GM19351 (cell line): ENCODE measurements at regions not wholly inside any gene's neighbourhood (a gene's known extent, or its start where the extent isn't known, plus 50 kb on each side); places are given as distances from the start of the nearest gene placed in this dataset.
"Not testable (repeated sequence)": the region's sequence is repeated elsewhere in the genome, so short reads cannot be mapped to it uniquely, and the experiment has no call there.

ENCODE experiments used
- ATAC-seq: cut with Tn5 transposase; IDR thresholded peaks from one replicate; pipeline ENCODE4 v1.9.1; 2021; ENCODE audit warnings: mild to moderate bottlenecking, moderate library complexity; ENCODE audit not compliant: unreplicated experiment

DNA sequence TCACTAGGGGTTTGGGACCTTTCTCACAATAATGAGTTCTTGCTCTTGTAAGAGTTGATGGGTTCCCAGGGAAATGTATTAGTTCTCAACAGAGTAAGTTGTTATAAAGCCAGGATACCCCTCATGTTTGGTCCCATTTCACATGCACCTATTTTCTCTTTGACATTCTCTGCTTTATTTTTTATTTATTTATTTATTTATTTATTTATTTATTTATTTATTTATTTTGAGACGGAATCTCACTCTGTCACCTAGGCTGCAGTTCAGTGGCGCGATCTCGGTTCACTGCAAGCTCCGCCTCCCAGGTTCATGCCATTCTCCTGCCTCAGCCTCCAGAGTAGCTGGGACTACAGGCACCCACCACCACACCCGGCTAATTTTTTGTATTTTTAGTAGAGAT, 52.2 kb downstream of the ACTRT1 start:
- not testable (repeated sequence) for ATAC-seq

DNA sequence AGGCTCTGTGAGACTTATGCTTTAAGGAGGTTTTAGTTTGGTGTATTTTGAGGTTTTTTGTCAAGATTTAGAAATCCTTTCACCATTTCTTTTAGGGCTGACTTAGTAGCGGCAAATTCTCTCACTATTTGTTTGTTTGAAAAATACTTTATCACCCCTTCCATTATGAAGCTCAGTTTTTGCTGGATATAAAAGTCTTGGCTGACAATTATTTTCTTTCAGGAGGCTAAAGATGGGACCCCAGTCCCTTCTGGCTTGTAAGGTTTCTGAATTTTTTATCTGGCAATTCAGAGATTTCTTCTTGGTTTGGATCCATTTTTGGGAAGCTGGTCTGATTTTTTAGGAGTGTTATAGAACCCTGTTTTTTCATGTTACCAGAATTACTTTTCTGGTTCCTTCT, 88.5 kb downstream of the ACTRT1 start:
- ATAC-seq: no peak

DNA sequence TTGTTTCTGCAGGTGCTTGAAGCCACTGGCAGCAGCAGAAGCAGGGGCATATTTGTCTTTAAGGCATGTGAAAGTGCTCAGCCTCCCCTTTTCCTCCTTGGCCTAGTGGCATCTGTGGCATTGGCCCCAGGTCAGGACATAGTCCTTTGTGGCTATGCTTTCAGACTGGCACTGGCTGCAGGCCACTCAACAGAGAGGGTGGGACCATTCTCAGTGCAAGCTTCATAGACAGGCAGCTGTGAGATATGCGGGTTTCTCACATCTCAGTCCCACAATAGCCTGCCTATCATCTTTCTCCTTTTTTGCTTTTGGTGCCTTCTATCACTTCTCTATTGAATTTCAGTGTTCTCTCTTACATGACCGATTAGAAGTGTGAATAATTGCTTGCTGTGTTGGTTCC, 104.8 kb downstream of the ACTRT1 start:
- no peak for ATAC-seq

DNA sequence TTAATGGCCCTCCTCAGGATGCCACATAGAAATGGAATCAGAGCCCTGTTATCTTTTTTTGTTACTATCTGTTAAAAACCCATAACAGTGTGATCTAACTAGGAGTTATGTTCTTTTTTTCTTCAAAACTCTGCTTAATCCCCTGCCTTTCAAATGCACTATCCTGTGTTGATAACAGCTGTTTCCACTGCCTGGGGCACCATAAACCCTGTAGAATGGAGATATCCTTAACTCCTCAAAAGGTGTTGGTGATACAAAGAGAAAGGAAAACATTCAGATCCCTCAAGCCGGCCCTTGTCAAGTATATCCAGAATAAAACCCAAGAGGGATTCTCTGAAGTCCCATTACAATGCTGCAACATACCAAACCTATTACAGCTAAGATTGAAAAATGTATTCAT, 108.6 kb downstream of the ACTRT1 start:
- ATAC-seq: no peak

DNA sequence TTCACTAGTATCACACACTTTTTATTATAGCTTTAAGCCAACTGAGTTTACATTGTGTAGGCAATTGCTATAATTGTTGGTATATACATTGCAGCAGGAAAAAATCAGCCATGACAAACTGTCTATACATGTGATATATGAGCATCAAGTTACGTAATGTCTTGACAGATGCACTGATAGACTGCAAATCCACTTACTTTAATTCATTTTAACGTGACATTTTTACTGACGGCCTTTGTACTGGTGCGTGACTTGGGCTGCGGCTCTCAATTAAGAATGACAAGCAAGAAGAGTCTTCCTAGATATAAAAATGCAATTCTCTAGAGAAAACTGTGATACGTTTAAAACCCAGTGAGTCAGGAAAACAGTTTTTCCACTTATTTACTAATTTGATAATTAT, 143.8 kb downstream of the ACTRT1 start:
- no peak for ATAC-seq

DNA sequence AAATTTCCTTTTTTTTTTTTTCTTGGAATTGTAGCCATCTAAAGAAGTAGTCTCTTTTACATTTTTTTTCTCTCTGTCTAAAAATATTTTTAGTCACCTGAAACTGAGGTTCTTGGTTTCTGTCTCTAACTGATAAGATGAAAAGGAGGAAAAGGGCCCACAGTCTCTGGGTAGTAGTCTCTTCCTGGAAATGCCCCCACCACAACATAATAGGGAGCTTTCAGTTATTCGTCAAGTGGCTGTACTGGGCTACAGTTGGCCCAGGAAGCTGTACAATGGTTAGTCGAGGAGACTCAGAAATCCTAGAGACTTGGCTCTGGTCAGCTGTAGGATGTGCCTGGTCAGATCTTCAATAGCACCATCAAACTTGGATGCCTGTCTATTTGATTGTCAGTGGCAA, 163.4 kb downstream of the ACTRT1 start:
- ATAC-seq: no peak

DNA sequence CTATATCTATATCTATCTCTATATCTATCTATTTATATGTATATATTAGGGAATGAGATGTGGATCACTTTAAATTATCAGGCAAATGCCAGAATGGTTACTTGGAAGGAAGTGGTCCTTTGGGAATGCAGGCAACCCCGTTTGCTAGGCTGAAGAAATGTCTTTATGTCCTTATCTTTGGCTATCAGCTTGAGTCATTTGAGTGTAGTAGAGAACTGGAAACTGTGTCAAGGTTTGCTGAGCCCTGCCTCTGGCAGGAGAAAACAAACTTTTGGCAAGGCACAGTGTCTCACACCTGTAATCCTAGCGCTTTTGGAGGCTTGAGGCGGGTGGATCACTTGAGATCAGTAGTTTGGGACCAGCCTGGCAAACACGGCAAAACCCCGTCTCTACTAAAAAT, 167.3 kb downstream of the ACTRT1 start:
- no peak for ATAC-seq

DNA sequence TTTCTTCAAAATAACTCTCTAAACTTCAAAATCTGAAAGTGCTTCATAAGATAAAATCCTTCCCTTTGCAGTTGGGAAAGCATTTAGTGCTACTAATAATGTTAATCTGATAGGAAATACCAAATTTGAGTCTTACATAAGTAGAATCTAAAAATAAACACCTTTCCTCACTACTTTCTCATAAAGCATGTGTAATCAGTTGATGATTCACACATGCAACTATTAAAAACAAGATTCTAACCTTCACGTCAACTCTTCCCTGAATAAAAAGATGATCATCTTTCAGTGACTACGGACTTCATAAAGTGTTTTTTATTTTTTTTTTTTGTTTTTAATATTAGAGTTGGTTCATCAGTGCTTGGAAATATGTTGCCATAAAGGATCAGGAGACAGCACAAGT, 172.6 kb downstream of the ACTRT1 start:
- ATAC-seq: no peak

DNA sequence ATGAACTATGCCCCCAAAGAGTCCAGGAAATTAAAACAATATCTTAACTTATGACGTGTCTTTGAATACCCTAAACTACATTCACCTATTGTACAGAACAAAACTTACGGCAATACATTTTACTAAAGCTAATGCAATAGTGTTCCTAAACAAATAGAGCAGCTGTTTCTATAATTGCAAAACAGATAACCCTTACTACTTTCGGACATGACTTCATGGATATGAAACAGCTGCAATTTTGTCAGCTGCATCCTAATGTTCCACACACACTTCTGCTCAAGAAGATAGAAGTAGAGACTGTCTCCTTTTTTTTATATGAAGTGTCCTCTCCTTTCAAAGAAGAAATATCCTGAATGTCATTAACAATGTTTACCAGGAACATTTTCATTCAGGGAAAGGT, 174.9 kb downstream of the ACTRT1 start:
- ATAC-seq: peak; percentile 37

DNA sequence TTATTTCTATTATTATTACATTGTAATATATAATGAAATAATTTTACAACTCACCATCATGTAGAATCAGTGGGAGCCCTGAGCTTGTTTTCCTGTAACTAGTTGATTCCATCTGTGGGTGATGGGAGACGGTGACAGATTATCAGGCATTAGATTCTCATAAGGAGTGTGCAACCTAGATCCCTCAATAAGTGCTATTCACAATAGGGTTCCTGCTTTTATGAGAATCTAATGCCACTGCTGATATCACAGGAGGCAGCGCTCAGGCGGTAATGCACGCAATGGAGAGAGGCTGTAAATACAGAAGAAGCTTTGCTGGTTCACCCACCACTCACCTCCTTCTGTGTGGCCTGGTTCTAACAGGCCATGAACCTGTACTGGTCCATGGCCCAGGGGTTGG, 178.6 kb downstream of the ACTRT1 start:
- ATAC-seq: no peak

DNA sequence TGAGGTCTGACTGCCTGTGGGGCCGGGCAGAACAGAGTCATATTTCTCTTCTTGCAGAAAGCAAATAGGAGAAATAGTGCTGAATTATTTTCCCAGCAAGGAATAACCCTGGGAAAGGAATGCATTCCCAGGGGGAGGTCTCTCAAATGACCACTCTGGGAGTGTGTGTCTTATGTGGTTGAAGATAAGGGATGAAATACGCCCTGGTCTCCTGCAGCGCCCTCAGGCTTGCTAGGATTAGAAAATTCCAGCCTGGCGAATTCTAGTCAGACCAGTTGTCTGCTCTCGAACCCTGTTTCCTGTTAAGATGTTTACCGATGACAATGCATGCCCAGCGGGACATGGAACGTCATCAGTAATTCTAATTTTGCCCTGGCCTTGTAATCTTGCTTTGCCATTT, 185.3 kb downstream of the ACTRT1 start:
- ATAC-seq: not testable (repeated sequence)

DNA sequence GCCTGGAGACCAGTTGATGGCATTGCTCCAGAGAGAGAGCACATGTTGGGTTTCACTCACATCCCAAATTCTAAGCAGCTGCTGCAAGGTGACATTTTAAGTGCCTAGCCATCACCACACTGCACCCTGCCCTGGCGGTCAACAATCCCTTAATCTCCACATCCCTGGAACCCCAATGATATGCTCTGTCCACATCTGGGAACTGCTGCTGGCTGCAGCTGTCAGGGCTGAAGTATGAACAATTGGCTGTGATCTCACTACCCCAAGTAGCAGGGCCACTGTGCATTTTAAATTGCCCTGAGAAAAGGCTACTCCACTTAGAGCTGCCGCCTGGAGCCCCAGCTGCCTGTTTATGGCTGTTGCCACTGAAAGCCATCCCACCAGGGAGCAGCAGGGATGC, 190.6 kb downstream of the ACTRT1 start:
- no peak for ATAC-seq
